Testis (tissue), 2 donors: ENCODE measurements at regions not wholly inside any gene's neighbourhood (a gene's known extent, or its start where the extent isn't known, plus 50 kb on each side); places are given as distances from the start of the nearest gene placed in this dataset.

ENCODE experiments used
- POLR2A ChIP-seq: fragments of 450-650 bp; IDR thresholded peaks from one replicate; pipeline ENCODE4 v1.6.1; 2017; ENCODE audit warnings: antibody characterized with exemption, mild to moderate bottlenecking, moderate library complexity
- TF ChIP-seq, protein P1 (sequence below), 3 experiments: fragments of 450-650 bp in 2 of 3; fragments of 200-600 bp in 1 of 3; sonication (generic) in 1 of 3; IDR thresholded peaks; one replicate each; pipeline ENCODE4 v1.5.1; 2016 to 2019; ENCODE audit warnings: antibody characterized with exemption in 3 of 3, mild to moderate bottlenecking in 2 of 3, moderate library complexity in 1 of 3

DNA sequence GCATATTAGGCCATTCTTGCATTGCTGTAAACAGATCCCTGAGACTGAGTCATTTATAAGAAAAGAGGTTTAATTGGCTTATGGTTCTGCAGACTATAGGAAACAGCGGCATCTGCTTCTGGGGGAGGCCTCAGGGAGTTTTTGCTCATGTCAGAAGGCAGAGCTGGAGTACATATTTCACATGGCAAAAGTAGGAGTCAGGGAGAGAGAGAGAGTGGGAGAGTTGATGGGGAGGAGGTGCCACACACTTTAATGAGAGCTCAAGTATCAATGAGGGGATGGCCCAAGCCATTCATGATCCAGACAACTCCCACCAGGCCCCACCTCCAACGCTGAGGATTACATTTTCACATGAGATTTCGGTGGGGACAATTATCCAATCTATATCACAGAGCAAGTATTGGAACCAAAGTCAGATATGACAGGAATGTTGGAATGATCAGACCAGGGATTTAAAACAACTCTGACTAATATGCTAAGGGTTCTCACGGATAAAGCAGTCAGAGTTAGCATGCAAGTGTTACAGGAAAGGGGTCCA, 795.3 kb upstream of the CELF2 start:
- TF ChIP-seq, protein P1, sequence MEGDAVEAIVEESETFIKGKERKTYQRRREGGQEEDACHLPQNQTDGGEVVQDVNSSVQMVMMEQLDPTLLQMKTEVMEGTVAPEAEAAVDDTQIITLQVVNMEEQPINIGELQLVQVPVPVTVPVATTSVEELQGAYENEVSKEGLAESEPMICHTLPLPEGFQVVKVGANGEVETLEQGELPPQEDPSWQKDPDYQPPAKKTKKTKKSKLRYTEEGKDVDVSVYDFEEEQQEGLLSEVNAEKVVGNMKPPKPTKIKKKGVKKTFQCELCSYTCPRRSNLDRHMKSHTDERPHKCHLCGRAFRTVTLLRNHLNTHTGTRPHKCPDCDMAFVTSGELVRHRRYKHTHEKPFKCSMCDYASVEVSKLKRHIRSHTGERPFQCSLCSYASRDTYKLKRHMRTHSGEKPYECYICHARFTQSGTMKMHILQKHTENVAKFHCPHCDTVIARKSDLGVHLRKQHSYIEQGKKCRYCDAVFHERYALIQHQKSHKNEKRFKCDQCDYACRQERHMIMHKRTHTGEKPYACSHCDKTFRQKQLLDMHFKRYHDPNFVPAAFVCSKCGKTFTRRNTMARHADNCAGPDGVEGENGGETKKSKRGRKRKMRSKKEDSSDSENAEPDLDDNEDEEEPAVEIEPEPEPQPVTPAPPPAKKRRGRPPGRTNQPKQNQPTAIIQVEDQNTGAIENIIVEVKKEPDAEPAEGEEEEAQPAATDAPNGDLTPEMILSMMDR (IDR thresholded peaks at IDR 0.05), result no peak
- TF ChIP-seq POLR2A, result no peak
